PC-9 (cell line): ENCODE measurements at regions not wholly inside any gene's neighbourhood (a gene's known extent, or its start where the extent isn't known, plus 50 kb on each side); places are given as distances from the start of the nearest gene placed in this dataset.

Experiments used
- CTCF ChIP-seq: fragments of 200-600 bp; sonication (generic); conservative IDR thresholded peaks from 2 replicates; pipeline ENCODE4 v1.6.1; 2017; ENCODE audit warnings: mixed run types, antibody characterized with exemption, mild to moderate bottlenecking, moderate library complexity
- EZH2 ChIP-seq: fragments of 200-600 bp; sonication (generic); IDR thresholded peaks from 2 replicates; pipeline ENCODE4 v1.8.0; 2017; ENCODE audit warnings: antibody characterized with exemption, low read depth

- TF ChIP-seq EZH2 (no peak), CTCF (no peak)
Measured at GRCh38 chr6:133644548-133644891, 244.4 kb upstream of the TCF21 start.
